Endodermal cell (in vitro differentiated cells): ENCODE measurements at regions not wholly inside any gene's neighbourhood (a gene's known extent, or its start where the extent isn't known, plus 50 kb on each side); places are given as distances from the start of the nearest gene placed in this dataset.

Experiments
- DNase-seq: peaks from one replicate; pipeline ENCODE4 v3.0.0-alpha.2; 2017
- H3K27ac ChIP-seq: 2 replicates; pipeline ENCODE4 v1.5.1; 2013; ENCODE audit warnings: mild to moderate bottlenecking, low read depth, low read length, moderate library complexity
- H3K27me3 ChIP-seq: 2 replicates; pipeline ENCODE4 v1.6.1; 2013; ENCODE audit warnings: mild to moderate bottlenecking, low read length, moderate library complexity; ENCODE audit not compliant: insufficient read depth, control insufficient read depth, poor library complexity, severe bottlenecking
- H3K36me3 ChIP-seq: 2 replicates; pipeline ENCODE4 v1.7.0; 2013; ENCODE audit warnings: mild to moderate bottlenecking, low read length, moderate library complexity; ENCODE audit not compliant: control insufficient read depth, insufficient read depth
- H3K4me1 ChIP-seq: one replicate; pipeline ENCODE4 v1.7.0; 2013; ENCODE audit warnings: low read length; ENCODE audit not compliant: control insufficient read depth, insufficient read depth
- H3K4me3 ChIP-seq: 2 replicates; pipeline ENCODE4 v1.5.1; 2013; ENCODE audit warnings: mild to moderate bottlenecking, low read length, moderate library complexity
- H3K9ac ChIP-seq: 2 replicates; pipeline ENCODE4 v1.6.1; 2013; ENCODE audit warnings: mild to moderate bottlenecking, low read length, moderate library complexity; ENCODE audit not compliant: poor library complexity, severe bottlenecking; ENCODE audit errors: extremely low read depth
- H3K9me3 ChIP-seq: 2 replicates; pipeline ENCODE4 v1.6.1; 2013; ENCODE audit warnings: mild to moderate bottlenecking, low read length, moderate library complexity; ENCODE audit not compliant: control insufficient read depth
- H3K27ac Mint-ChIP-seq: 2 replicates; pipeline ENCODE4 v1.8.0; 2020; ENCODE audit warnings: mixed read lengths
- H3K27me3 Mint-ChIP-seq: 2 replicates; pipeline ENCODE4 v1.8.0; 2021; ENCODE audit warnings: mild to moderate bottlenecking, mixed read lengths; ENCODE audit not compliant: insufficient read depth
- H3K36me3 Mint-ChIP-seq: 2 replicates; pipeline ENCODE4 v1.8.0; 2020; ENCODE audit warnings: low read depth, mixed read lengths
- H3K4me1 Mint-ChIP-seq: 2 replicates; pipeline ENCODE4 v1.8.0; 2020; ENCODE audit warnings: mixed read lengths
- H3K4me3 Mint-ChIP-seq: 2 replicates; pipeline ENCODE4 v1.8.0; 2020; ENCODE audit warnings: mild to moderate bottlenecking, moderate library complexity, mixed read lengths
- H3K9me3 Mint-ChIP-seq: 2 replicates; pipeline ENCODE4 v1.8.0; 2020; ENCODE audit warnings: mild to moderate bottlenecking, mixed read lengths
- CTCF ChIP-seq: fragments of 200-600 bp; sonication (generic); conservative IDR thresholded peaks from 2 replicates; pipeline ENCODE4 v1.5.0; 2021; ENCODE audit warnings: antibody characterized with exemption, mild to moderate bottlenecking
- WGBS, 2 experiments: methylation state at CpG; one replicate each; pipeline versions ENCODE4 v1.1.5 to v1.1.7; 2013; ENCODE audit warnings: missing lambda C conversion rate in 2 of 2, mixed read lengths in 1 of 2; ENCODE audit not compliant: insufficient coverage in 1 of 2, insufficient read length in 1 of 2; 5-methylcytosine and 5-hydroxymethylcytosine counted together

DNA sequence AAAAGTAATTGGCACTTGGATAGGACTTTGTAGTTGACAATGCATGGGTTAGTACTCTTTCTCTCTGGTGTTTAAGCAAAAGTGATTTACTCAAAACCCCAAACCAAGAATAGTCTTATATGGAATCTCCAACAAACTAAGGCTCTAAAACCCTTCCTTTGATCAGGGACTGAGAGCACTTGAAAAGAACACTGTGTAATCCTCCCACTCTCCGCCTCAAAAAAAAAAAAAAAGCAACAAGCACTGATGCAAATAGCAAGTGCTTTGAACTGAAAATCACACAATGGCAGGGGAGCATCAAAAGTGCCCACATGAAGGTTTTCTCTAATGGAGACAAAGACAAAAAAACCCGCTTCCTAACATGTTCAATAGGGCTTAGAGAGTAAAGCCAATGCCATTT is 467.9 kb upstream of the AUTS2 start:
- DNase-seq: no peak
- H3K4me3 ChIP-seq: no peak overlapping the region
- H3K27ac ChIP-seq: no peak overlapping the region
- WGBS, 2 experiments: 78% methylated on average over 2 of the region's 2 CpGs; no CpG with 5 or more reads in 1 of the 2 experiments
- H3K36me3 ChIP-seq: no peaks in the 10 kb centered on the region
- no peaks in the 10 kb centered on the region for H3K27me3 ChIP-seq
- no peaks in the 10 kb centered on the region for H3K9me3 ChIP-seq
- Mint-ChIP-seq H3K4me3 (no peak overlapping the region), H3K27ac (no peak overlapping the region), H3K4me1 (peaks cover 6% of the 10 kb centered on the region), H3K9me3 (no peaks in the 10 kb centered on the region), H3K36me3 (no peaks in the 10 kb centered on the region), H3K27me3 (peaks cover 35% of the 10 kb centered on the region)
- no peak overlapping the region for H3K9ac ChIP-seq
- no peaks in the 10 kb centered on the region for H3K4me1 ChIP-seq
- TF ChIP-seq CTCF: no peak

DNA sequence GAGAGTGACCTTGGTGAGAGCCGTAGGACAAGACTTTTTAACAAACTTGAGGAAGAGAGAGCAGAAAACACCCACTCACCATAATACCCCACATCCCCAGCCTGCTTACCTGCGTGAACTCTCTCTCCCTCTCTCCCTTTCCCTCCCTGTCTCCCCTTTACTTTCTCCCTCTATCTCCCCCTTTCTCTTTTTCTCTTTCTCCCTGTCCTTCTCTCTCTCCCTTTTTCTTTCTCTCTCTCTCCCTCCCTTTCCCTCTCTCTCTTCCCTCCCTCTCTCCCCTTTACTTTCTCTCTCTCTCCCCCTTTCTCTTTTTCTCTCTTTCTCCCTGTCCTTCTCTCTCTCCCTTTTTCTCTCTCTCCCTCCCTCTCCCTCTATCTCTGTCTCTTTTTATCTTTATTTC is 464.0 kb upstream of the AUTS2 start:
- H3K36me3 Mint-ChIP-seq: peaks cover 4% of the 10 kb centered on the region
- Histone ChIP-seq H3K27ac (no peak overlapping the region), H3K27me3 (no peaks in the 10 kb centered on the region), H3K9me3 (peaks cover 20% of the 10 kb centered on the region), H3K9ac (no peak overlapping the region), H3K4me3 (no peak overlapping the region), H3K36me3 (no peaks in the 10 kb centered on the region), H3K4me1 (no peaks in the 10 kb centered on the region)
- peaks cover 25% of the 10 kb centered on the region for H3K27me3 Mint-ChIP-seq
- H3K4me1 Mint-ChIP-seq: peaks cover 11% of the 10 kb centered on the region
- H3K27ac Mint-ChIP-seq: no peak overlapping the region
- TF ChIP-seq CTCF: no peak
- 89 to 100% methylated on average over 1 to 2 of the region's 2 CpGs for WGBS, 2 experiments
- peaks cover 17% of the 10 kb centered on the region for H3K9me3 Mint-ChIP-seq
- no peak for DNase-seq
- H3K4me3 Mint-ChIP-seq: no peak overlapping the region

DNA sequence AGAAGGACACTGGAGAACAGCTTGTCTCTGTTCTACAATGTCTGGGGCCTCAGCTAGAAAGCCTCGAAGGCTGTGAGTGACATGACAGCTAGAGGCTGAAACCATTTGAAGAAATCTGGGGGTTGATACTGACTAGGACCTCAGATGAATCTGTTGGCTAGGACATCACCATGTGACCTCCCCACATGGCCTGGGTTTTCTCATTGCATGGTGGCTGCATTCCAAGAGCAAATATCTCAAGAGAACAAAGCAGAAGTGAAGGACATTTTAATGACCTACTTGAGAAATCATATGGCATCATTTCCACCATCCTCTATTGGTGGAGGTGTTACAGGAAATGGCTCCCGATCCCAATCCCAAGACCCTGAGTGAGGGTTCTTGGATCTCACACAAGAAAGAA is 450.6 kb upstream of the AUTS2 start:
- Mint-ChIP-seq H3K9me3 (peaks cover 5% of the 10 kb centered on the region), H3K4me3 (no peak overlapping the region), H3K27me3 (peaks cover 9% of the 10 kb centered on the region), H3K36me3 (no peaks in the 10 kb centered on the region), H3K27ac (no peak overlapping the region), H3K4me1 (no peaks in the 10 kb centered on the region)
- Histone ChIP-seq H3K27me3 (no peaks in the 10 kb centered on the region), H3K9me3 (no peaks in the 10 kb centered on the region), H3K4me1 (no peaks in the 10 kb centered on the region), H3K36me3 (no peaks in the 10 kb centered on the region), H3K9ac (no peak overlapping the region), H3K27ac (no peak overlapping the region), H3K4me3 (no peak overlapping the region)
- TF ChIP-seq CTCF: no peak
- WGBS, 2 experiments: 96 to 100% methylated on average over 2 of the region's 2 CpGs
- DNase-seq: no peak
